GM18507 (cell line): ENCODE measurements at regions not wholly inside any gene's neighbourhood (a gene's known extent, or its start where the extent isn't known, plus 50 kb on each side); places are given as distances from the start of the nearest gene placed in this dataset.
"Not testable (repeated sequence)": the region's sequence is repeated elsewhere in the genome, so short reads cannot be mapped to it uniquely, and the experiment has no call there.

Experiments
- DNase-seq: peaks from one replicate; pipeline ENCODE4 v3.0.0; 2011; ENCODE audit warnings: low read depth; ENCODE audit not compliant: insufficient read length; ENCODE audit errors: extremely low spot score
- FAIRE-seq: peaks from 2 replicates; lab custom pipeline; 2011; peaks lifted over from hg19 to GRCh38; lab: Jason Lieb, UNC

GRCh38 chr5:10921160-10921559, 160.1 kb upstream of the DAP start:
- FAIRE-seq (no peak), DNase-seq (no peak)

DNA sequence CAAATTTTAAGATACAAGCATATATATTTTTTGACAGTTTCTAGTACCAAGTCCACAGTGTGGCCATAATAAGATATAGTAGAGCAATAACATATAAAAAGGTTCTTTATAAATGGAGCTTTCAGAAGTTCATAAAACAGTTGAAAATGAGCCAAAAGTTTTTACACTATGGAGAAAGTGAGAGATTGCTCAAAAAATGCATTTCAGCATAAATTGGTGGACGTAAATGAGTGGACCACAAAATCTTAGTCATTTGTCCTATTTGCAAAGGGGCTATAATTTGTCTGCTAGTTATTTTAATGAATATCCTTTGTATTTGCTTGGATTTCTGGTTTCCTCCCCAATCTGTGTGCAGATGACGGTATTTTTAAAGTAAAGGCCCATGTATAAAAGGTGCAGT, 159.4 kb upstream of the DAP start:
- FAIRE-seq (no peak), DNase-seq (no peak)

DNA sequence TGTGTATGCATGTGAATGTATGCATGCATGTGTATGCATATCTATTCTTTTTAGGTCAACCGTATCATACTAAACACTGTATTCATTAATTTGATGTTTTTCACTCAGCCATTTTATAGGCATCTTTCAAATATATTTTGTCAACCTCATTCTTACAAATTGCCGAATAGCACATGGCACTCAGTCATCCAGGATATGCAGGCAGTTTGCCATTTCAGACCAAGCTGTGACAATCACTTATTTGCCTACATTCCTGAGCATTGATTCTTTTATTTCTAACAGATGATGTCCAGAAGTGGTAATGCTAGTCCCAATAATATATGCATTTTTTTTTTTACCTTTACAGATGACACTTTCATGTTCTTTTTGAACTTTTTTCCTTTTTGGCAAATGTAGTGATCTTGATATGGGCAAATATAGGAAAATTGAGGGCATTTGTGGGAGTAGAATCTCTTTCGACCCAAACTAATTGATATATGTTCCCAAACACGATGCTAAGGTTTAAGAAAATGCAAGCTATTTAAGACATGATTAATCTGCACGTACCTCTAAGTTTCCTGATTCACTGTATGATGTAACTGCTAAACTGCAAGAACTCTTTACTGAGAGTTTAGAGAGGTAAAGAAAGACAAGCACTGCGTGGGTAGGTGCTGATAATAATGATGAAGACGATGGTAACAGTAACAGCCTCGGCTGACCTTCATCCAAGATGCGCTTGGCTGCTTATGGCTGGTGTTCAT, 153.9 kb upstream of the DAP start:
- no peak for FAIRE-seq
- DNase-seq: no peak

GRCh38 chr5:10913841-10914240, 152.8 kb upstream of the DAP start:
- DNase-seq: no peak
- FAIRE-seq: no peak

- FAIRE-seq (no peak), DNase-seq (no peak)
These were observed 152.3 kb upstream of the DAP start for GRCh38 chr5:10913181-10913810.

DNA sequence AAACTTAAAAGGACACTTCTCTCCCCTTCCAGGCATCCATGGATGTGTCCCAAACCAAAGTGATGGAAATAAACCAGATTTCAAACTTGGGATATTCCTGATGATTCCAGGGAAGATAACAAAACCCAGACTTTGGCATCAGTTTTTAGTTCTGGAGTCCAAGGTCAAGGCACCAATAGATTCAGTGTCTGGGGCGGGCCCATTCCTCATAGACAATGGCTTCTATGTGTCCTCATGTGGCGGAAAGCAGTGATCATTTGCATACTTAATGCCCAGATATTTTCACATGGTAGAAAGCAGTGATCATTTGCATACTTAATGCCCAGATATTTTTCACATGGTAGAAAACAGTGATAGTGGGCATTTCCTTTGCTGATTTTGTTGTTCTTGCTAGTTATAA, 151.4 kb upstream of the DAP start:
- no peak for DNase-seq
- no peak for FAIRE-seq

- no peak for FAIRE-seq
- DNase-seq: no peak
These were observed 149.2 kb upstream of the DAP start for GRCh38 chr5:10910261-10910660.

DNA sequence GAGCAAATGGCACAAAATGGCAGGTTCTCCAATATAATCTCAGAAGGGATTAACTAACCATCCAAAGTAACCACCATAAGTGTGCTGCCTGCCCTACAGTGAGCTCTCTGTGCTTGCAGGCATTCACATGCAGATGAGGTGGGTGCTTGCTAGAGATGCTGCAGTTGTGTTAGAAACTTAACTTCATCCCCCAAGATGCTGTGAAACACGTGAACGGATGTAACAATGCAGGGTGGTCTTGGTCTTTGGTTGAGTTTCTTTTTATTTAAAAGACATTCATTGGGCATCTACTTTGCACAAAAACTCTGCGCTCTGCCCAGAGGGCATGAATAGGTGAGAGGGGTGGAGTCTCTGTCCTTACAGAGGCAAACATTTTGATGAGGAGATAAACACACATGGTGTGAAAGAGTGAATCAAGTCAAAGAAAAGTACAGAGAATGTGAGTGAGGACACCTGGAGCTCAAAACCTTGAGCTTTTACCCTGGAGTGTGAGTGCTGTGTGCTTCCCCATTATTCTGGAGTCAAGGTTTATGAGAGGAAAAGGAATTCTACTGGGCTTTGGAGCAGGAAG, 143.9 kb upstream of the DAP start:
- DNase-seq: no peak
- no peak for FAIRE-seq

DNA sequence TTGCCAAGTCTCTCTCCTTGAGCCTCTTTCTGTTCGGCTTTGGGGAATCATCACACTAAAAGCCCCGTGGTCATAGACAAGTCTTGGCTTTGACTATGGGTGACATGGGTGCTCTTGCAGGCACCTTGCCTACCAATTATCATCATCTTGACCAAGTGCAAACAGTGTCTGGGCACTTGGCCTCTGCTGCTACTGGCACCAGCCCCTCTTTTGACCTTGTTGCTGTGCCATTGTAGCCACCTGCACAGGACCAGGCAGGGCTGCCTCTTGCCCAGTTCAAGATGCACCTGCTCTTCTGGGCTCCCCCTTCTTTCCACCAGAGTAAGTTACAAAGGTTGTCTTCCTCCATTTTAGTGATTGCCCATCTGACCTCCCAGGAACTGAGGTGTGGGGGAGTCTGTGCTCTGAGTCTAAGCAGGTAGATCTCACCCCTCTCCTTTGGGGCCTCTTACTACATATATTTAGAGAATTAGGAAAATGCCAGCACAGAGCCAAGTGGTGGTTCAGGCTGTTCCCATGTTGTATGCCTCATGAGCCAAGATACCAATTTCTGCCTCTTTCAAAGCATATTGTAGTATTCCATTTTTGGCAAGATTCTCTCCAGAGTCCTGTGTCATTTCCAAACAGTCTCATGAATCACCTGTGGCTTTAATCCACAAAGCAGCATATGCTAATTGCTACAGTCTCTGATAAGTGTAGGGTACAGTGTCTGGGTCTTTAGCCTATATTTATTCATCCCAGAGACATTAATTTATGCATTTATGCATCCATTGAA, 142.9 kb upstream of the DAP start:
- no peak for FAIRE-seq
- DNase-seq: no peak

DNA sequence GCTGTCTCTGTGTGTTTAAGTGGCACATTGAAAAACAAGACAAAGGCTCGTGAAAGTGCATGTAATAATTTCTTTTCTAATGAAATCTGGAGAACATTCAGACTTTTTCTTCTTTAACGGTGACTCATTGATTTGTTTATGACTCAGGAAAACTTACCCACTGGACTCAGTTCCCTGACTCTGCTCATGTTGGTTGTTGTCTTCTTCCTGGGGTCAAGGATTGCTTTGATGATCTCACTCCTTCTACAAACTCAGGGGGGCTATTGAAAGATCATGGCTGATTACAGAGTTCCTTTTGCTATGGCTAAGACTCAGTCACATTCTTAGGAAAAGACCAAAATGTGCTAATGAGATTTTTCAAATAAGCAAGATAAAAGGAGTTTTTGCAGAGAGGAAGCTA, 141.1 kb upstream of the DAP start:
- no peak for FAIRE-seq

DNA sequence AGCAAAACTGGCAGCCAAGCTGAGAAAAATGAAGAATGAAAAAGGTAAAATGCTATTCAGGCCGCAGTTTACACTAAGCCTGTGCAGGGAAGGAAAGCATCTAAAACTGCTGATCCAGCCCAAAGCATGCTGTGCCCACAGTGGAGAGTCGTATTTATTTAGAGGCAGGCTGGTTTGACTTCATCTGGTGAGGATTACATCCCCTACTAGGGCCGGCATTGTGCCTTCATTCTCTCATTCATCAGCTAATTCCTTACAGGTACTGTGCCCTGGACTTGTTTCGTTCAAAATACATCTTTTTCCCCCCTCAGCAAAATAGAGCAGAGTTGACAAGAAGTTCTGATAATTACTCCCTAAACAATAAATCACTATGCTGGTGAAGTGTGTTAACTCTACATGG, 137.5 kb upstream of the DAP start:
- no peak for DNase-seq
- FAIRE-seq: no peak

More for the DNA sequence above, 141.1 kb upstream of the DAP start:
- no peak for DNase-seq

- FAIRE-seq: no peak
- DNase-seq: no peak
These were observed 135.0 kb upstream of the DAP start for GRCh38 chr5:10896016-10896415.

DNA sequence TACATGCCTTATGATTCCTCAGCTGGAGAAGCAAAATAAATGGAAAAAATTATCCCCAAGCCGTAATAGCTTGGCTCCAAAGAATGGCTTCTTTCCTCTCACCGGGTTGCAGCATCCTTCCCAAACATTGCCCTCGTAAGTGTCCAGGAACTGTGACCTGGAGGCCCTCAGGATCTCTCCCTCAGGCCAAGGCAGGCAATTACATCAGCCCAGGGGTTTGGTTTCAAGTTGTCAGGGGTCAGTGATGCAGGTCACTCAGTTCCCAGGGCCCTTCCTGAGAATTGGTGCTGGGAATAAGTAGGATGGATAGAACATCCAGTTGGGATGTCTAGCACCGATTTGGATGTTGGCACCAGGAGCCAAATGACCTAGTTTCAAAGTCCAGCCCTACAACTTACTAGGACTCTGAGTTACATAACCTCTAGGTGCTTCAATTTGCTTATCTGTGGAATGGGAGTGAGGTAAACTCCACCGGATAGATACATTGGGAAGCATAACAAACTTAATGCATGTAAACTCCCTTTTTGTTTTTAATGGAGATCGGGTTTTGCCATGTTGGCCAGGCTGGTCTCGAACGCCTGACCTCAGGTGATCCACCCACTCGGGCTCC, 133.5 kb upstream of the DAP start:
- no peak for FAIRE-seq
- DNase-seq: no peak

DNA sequence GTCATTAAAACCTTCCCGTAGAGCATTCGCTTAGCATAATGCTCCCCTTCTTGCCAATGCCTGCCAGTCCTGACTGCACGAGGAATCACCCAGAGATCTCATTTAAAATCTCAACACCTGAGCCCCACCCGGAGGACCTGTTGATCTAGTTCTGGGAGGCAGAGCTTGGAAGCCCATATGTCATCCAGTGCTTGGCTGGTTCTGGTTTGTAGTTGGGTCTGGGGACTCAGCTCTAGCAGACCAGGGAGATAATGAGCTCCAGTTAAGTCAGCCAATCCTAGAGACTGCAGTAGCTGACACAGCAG, 131.8 kb upstream of the DAP start:
- FAIRE-seq (no peak), DNase-seq (no peak)

DNA sequence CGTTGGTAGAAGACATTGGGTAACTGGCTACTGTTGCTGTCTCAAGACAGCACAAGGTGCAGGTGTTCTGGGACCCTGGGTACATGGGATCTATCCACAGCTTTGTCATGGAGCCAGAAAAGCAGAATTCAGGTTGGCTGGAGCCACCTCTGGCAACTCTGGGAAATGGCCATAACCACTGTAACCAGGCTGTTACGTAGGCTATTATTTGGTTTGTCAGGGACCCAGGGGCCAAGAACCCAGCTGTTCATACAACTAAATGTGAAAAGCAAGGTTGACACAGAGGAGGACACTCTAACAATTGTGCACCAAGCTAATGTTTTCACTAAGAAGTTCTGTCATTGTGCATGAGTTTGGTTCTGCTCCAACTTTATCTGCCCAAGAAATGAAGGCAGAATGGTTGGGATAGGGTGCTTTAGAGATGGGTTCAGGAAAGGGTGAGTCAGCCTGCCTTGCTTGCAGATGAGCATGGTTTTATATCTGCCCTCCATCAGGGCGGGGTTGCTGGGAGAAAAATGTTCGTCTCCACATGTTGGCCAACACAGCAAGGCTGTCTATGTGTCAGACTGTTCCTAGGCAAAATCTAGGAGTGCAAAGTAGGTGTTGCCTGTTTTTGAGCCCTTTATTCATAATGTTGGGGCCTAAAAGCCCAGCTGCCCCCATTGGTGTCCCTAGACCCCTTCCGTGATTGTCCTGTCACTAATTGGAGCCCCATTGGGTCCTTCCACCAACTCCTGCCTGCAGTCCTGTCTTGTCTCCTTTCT, 131.3 kb upstream of the DAP start:
- no peak for DNase-seq

GRCh38 chr5:10891193-10891592, 130.2 kb upstream of the DAP start:
- FAIRE-seq (no peak), DNase-seq (no peak)

More for the DNA sequence above, 131.3 kb upstream of the DAP start:
- FAIRE-seq: no peak

DNA sequence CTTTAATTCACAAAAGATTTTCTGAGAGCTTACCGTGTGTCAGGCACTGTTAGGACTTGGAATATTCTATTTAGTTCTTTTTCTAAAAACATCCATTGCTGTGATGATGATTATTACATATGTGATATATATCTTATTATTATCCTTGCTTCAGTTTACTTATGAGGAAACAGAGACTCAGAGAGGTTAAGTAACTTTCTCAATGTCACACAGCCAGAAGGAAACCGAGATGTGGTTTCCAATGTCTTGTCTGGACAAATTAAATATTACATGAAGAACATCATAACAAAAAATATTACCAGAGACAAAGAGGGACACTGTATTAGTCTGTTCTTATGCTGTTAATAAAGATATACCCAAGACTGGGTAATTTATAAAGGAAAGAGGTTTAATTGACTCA, 125.5 kb upstream of the DAP start:
- DNase-seq: no peak
- FAIRE-seq: no peak

DNA sequence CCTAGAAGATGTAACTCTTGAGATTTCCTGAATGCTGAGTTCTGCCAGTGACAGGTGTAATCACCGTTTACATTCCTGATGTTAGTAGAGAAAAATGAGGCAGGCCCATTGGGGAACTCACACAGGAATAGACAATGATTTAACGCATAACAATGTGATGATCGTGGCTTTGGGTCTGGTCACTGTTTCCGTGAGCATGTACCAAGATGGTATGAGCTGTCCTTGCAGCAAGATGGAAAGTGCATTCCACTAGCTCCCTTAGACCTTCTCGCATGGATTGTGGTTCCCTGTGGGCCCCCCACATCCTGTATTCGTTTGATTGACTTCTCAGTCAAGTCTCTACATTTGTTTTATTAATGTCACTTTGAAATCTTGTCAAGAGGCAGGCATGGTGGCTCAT, 124.0 kb upstream of the DAP start:
- DNase-seq (no peak), FAIRE-seq (no peak)

GRCh38 chr5:10883945-10884344, 122.9 kb upstream of the DAP start:
- not testable (repeated sequence) for FAIRE-seq, DNase-seq
